Mesothelial cell of epicardium (in vitro differentiated cells): ENCODE measurements at regions not wholly inside any gene's neighbourhood (a gene's known extent, or its start where the extent isn't known, plus 50 kb on each side); places are given as distances from the start of the nearest gene placed in this dataset.
"Not testable (repeated sequence)": the region's sequence is repeated elsewhere in the genome, so short reads cannot be mapped to it uniquely, and the experiment has no call there.

Source experiments
- DNase-seq, 2 experiments: peaks; one replicate each; pipeline ENCODE4 v3.0.0; 2021; ENCODE audit warnings: low spot score in 2 of 2; ENCODE audit not compliant: unreplicated experiment in 2 of 2
- H3K27ac Mint-ChIP-seq: 2 replicates; pipeline ENCODE4 v1.8.0; 2021; ENCODE audit warnings: mixed read lengths
- H3K27me3 Mint-ChIP-seq: 2 replicates; pipeline ENCODE4 v1.8.0; 2021; ENCODE audit warnings: low read depth, mixed read lengths
- H3K36me3 Mint-ChIP-seq: 2 replicates; pipeline ENCODE4 v1.8.0; 2021; ENCODE audit warnings: mixed read lengths
- H3K4me1 Mint-ChIP-seq: 2 replicates; pipeline ENCODE4 v1.8.0; 2021; ENCODE audit warnings: mixed read lengths
- H3K4me3 Mint-ChIP-seq: 2 replicates; pipeline ENCODE4 v1.8.0; 2021; ENCODE audit warnings: mild to moderate bottlenecking, moderate library complexity, mixed read lengths
- H3K9me3 Mint-ChIP-seq: 2 replicates; pipeline ENCODE4 v1.8.0; 2021; ENCODE audit warnings: mixed read lengths

DNA sequence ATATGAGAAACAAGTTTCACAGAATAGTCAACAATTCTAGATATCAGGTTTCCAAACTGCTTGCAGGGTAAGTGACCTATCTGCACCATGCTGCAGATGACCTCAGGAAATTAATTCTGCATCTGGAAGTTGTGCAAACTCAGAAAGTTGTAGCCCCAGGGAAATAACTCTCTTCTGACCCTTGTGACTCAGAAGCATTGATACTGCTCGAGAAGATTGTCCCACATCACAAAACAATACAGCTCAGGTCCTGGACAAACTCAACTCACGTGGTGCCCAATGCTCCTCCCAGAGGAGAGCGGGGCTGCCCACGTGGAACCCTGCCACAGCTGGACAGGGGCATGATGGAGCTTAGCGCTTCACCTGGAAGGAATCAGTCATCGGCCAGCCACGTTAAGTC lies 221.9 kb upstream of the LRRC61 start:
- not testable (repeated sequence) for H3K27me3 Mint-ChIP-seq, H3K36me3 Mint-ChIP-seq, DNase-seq, H3K27ac Mint-ChIP-seq, H3K9me3 Mint-ChIP-seq, H3K4me3 Mint-ChIP-seq, H3K4me1 Mint-ChIP-seq

DNA sequence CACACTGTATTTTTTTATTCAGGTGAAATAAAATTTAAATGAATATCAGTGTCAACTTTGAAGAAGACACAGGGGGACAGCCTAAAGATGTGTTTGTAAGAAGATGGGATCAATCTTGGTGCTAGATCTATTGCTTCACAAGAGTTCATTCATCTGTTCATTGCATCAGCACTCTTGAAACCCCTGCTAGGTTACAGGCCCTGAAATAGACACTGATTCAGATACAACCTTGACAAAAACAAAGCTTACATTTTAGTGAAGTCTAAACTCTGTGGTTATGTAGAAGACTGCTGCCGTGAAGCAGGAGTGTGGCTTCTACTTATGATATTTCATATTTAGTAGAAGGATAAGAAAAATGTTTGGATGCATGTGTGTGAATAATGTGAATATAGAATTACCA lies 215.9 kb upstream of the LRRC61 start:
- H3K27ac Mint-ChIP-seq, DNase-seq, H3K4me1 Mint-ChIP-seq, H3K27me3 Mint-ChIP-seq, H3K36me3 Mint-ChIP-seq, H3K9me3 Mint-ChIP-seq, H3K4me3 Mint-ChIP-seq: not testable (repeated sequence)

- DNase-seq, H3K36me3 Mint-ChIP-seq, H3K4me3 Mint-ChIP-seq, H3K27ac Mint-ChIP-seq, H3K9me3 Mint-ChIP-seq: not testable (repeated sequence)
- peaks cover 12% of the 10 kb centered on the region for H3K4me1 Mint-ChIP-seq
- peaks cover 10% of the 10 kb centered on the region for H3K27me3 Mint-ChIP-seq
Measured at GRCh38 chr7:150110375-150110820, 212.8 kb upstream of the LRRC61 start.

DNA sequence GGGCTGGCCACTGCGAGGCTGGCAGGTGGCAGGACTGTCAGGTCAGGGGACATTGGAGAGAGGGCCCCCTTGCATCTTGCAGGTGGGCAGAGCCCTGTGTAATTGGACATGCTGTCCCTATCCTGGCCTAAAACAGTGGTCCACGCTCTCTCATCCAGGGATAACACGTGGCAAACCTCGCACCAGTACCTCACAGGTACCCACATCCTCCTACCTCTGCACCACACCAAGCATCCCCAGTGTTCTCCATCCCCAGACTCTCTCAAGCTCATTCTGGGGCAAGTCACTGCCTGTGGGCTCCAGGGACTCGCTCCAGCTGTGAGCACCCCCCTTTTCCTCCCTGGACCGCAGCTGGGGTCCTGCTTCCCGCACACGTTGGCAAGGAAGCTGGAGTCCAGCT lies 212.3 kb upstream of the LRRC61 start:
- not testable (repeated sequence) for H3K36me3 Mint-ChIP-seq, H3K27ac Mint-ChIP-seq, DNase-seq, H3K9me3 Mint-ChIP-seq, H3K4me3 Mint-ChIP-seq
- H3K4me1 Mint-ChIP-seq, result peaks cover 12% of the 10 kb centered on the region
- peaks cover 10% of the 10 kb centered on the region for H3K27me3 Mint-ChIP-seq

DNA sequence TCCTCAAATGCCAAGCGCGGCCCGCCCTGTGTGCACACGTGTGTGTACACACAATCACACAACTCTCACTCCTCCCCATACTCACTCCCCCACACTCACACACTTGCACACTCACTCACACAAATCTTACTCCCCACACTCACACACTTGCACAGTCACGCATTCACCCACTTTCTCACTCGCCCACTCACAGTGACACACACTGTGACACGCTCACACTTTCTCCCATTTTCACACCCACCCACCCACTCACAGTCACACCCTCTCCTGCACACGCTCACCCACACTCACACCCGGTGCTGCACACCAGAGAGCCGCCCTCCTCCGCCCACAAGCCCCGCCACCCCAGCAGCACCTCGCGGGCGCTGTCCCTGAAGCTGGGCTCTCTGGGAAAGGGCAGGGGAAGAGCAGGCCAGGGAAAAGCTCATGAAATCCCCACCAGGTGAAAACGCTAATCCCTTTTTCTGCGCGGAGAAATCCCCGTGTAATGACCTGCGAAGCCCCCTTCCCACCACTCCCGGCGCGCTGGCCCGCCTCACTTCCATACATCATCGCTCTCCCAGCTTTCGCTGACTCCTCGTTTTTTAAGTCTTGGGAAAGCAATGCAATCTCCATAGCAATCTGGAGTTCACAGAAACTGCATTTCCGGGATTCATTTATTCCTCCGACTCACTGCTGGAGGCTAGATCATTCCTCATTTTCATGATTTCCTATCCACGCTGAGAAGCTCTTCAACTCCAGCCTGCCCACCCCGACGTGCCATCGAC lies 211.6 kb upstream of the LRRC61 start:
- not testable (repeated sequence) for H3K36me3 Mint-ChIP-seq, H3K27ac Mint-ChIP-seq, H3K4me3 Mint-ChIP-seq, H3K9me3 Mint-ChIP-seq, DNase-seq
- H3K4me1 Mint-ChIP-seq, result peaks cover 12% of the 10 kb centered on the region
- H3K27me3 Mint-ChIP-seq, result peaks cover 10% of the 10 kb centered on the region

GRCh38 chr7:150113301-150113700 lies 209.9 kb upstream of the LRRC61 start:
- DNase-seq, H3K27me3 Mint-ChIP-seq, H3K27ac Mint-ChIP-seq, H3K9me3 Mint-ChIP-seq, H3K4me3 Mint-ChIP-seq, H3K36me3 Mint-ChIP-seq: not testable (repeated sequence)
- H3K4me1 Mint-ChIP-seq, result peaks cover 12% of the 10 kb centered on the region

GRCh38 chr7:150114591-150114990 lies 208.6 kb upstream of the LRRC61 start:
- Mint-ChIP-seq H3K4me1 (peaks cover 12% of the 10 kb centered on the region), H3K27me3 (peaks cover 12% of the 10 kb centered on the region)
- not testable (repeated sequence) for H3K36me3 Mint-ChIP-seq, DNase-seq, H3K9me3 Mint-ChIP-seq, H3K27ac Mint-ChIP-seq, H3K4me3 Mint-ChIP-seq

DNA sequence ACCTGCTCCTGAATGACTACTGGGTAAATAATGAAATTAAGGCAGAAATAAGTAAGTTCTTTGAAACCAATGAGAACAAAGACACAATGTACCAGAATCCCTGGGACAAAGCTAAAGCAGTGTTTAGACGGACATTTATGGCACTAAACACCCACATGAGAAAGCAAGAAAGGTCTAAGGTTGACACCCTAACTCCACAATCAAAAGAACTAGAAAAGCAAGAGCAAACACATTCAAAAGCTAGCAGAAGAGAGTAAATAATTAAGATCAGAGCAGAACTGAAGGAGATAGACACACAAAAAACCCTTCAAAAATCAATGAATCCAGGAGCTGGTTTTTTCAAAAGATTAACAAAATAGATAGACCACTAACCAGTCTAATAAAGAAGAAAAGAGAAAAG lies 203.2 kb upstream of the LRRC61 start:
- not testable (repeated sequence) for H3K4me3 Mint-ChIP-seq, DNase-seq, H3K36me3 Mint-ChIP-seq, H3K4me1 Mint-ChIP-seq, H3K27ac Mint-ChIP-seq
- H3K9me3 Mint-ChIP-seq, result peaks cover 14% of the 10 kb centered on the region
- H3K27me3 Mint-ChIP-seq, result peaks cover 23% of the 10 kb centered on the region

DNA sequence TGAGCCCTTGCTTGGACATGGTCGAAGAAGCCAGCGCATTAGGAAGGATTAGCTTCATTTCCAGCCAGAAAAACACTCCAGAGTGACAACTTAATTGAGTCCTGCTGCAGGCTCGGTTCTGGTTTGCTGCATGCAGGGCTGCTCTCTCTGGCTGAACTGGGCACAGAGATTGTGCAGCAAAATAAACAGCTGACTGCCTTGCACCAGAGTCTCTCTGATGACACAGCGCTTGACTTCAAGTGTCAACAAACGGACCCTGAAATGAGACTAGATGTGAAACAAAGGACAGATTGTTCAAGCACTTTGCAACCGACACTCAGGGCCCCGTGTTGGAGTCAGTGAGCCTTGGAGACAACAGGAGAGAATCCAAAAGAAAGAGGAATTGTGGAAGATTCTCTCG lies 197.3 kb upstream of the LRRC61 start:
- H3K27me3 Mint-ChIP-seq, result peaks cover 12% of the 10 kb centered on the region
- H3K9me3 Mint-ChIP-seq, H3K36me3 Mint-ChIP-seq, DNase-seq, H3K4me3 Mint-ChIP-seq, H3K27ac Mint-ChIP-seq, H3K4me1 Mint-ChIP-seq: not testable (repeated sequence)

GRCh38 chr7:150134451-150134850 lies 188.7 kb upstream of the LRRC61 start:
- H3K4me3 Mint-ChIP-seq, H3K9me3 Mint-ChIP-seq, H3K27ac Mint-ChIP-seq, DNase-seq, H3K36me3 Mint-ChIP-seq, H3K4me1 Mint-ChIP-seq: not testable (repeated sequence)
- peaks cover 14% of the 10 kb centered on the region for H3K27me3 Mint-ChIP-seq

DNA sequence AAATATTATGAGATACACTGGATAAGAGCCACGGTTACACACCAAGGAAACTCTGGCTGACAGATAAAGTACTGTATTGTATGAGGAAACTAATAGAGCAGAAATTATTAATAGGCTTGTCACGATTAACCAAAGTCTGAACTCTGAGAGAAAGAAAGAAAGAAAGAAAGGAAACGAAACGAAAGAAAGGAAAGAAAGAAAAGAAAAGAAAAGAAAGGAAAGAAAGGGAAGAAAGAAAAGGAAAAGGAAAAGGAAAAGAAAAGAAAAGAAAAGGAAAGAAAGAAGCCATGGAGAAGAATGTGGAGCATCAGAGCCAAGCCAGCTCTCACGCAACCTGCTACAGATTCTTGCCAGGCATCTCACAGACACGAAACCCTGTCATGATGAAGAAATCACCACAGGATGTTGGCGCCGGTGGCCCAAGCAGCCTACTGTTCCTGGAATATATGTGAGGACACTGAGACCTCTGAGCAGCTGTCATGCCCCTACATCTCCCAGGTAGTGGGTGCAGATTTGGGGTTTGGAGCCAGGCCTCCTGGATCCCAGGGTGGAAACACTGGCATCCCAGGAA lies 187.4 kb upstream of the LRRC61 start:
- H3K9me3 Mint-ChIP-seq, H3K4me1 Mint-ChIP-seq, H3K4me3 Mint-ChIP-seq, H3K27ac Mint-ChIP-seq, H3K36me3 Mint-ChIP-seq, DNase-seq: not testable (repeated sequence)
- peaks cover 14% of the 10 kb centered on the region for H3K27me3 Mint-ChIP-seq

- H3K4me1 Mint-ChIP-seq, H3K9me3 Mint-ChIP-seq, DNase-seq, H3K27ac Mint-ChIP-seq, H3K36me3 Mint-ChIP-seq, H3K4me3 Mint-ChIP-seq: not testable (repeated sequence)
- H3K27me3 Mint-ChIP-seq, result peaks cover 12% of the 10 kb centered on the region
Measured at GRCh38 chr7:150139840-150140239, 183.3 kb upstream of the LRRC61 start.

- not testable (repeated sequence) for H3K27me3 Mint-ChIP-seq, H3K4me3 Mint-ChIP-seq, H3K4me1 Mint-ChIP-seq, H3K9me3 Mint-ChIP-seq, DNase-seq, H3K27ac Mint-ChIP-seq, H3K36me3 Mint-ChIP-seq
Measured at GRCh38 chr7:150141525-150142345, 181.4 kb upstream of the LRRC61 start.

- H3K27me3 Mint-ChIP-seq, H3K4me1 Mint-ChIP-seq, H3K4me3 Mint-ChIP-seq, DNase-seq, H3K9me3 Mint-ChIP-seq, H3K36me3 Mint-ChIP-seq, H3K27ac Mint-ChIP-seq: not testable (repeated sequence)
Measured at GRCh38 chr7:150146124-150146523, 177.0 kb upstream of the LRRC61 start.
